ENCODE measurements at regions not wholly inside any gene's neighbourhood (a gene's known extent, or its start where the extent isn't known, plus 50 kb on each side); places are given as distances from the start of the nearest gene placed in this dataset.

GRCh38 chr12:19886639-19887064 lies 447.4 kb downstream of the AEBP2 start:
- Histone ChIP-seq H3K27ac (peak overlapping the region in 2 of 10 donors; percentile 38 to 61), H3K36me3 (no peaks in the 10 kb centered on the region), H3K27me3 (no peaks in the 10 kb centered on the region), H3K9me3 (peaks cover 0 to 7% (median 0%) of the 10 kb centered on the region in 11 donors), H3K4me3 (no peak overlapping the region), H3K4me1 (peaks cover 0 to 49% (median 31%) of the 10 kb centered on the region in 9 donors)
- WGBS, 2 donors: 65 to 68% methylated on average over 5 of the region's 5 CpGs
- TF ChIP-seq CTCF (IDR thresholded peaks at IDR 0.05): no peak
- ATAC-seq: no peak
- intact Hi-C loops (cut with DNase I): loop anchor here in 1 of 10 donors (10.0 kb wide), 1 partner anchor 132 kb away; no protein-coding TSS in a partner anchor
- no peak for DNase-seq

- Histone ChIP-seq H3K27ac (no peak overlapping the region), H3K9me3 (no peaks in the 10 kb centered on the region), H3K36me3 (no peaks in the 10 kb centered on the region), H3K27me3 (no peaks in the 10 kb centered on the region), H3K4me1 (peaks cover 0 to 30% (median 8%) of the 10 kb centered on the region in 9 donors), H3K4me3 (no peak overlapping the region)
- intact Hi-C loops (cut with DNase I): loop anchor here in 7 of 10 donors (5.0 to 10.0 kb wide), 7 partner anchors 38 to 135 kb away; no protein-coding TSS in a partner anchor
- ATAC-seq (no peak), DNase-seq (no peak)
- no peak for TF ChIP-seq CTCF (IDR thresholded peaks at IDR 0.05)
These were observed 450.7 kb downstream of the AEBP2 start for GRCh38 chr12:19890024-19890423.

- Histone ChIP-seq H3K27me3 (no peaks in the 10 kb centered on the region), H3K4me1 (peaks cover 0 to 24% (median 10%) of the 10 kb centered on the region in 9 donors), H3K27ac (no peak overlapping the region), H3K9me3 (no peaks in the 10 kb centered on the region), H3K4me3 (no peak overlapping the region), H3K36me3 (no peaks in the 10 kb centered on the region)
- TF ChIP-seq CTCF (IDR thresholded peaks at IDR 0.05): no peak
- DNase-seq (no peak), ATAC-seq (no peak)
- intact Hi-C loops (cut with DNase I): loop anchor here in 7 of 10 donors (5.0 to 10.0 kb wide), 7 partner anchors 40 to 137 kb away; no protein-coding TSS in a partner anchor
- 64% methylated on average over 4 of the region's 4 CpGs for WGBS, 2 donors
These were observed 452.8 kb downstream of the AEBP2 start for GRCh38 chr12:19891936-19892591.

- intact Hi-C loops (cut with DNase I): loop anchor here in 7 of 10 donors (5.0 to 10.0 kb wide), 7 partner anchors 41 to 139 kb away; no protein-coding TSS in a partner anchor
- H3K36me3 ChIP-seq: no peaks in the 10 kb centered on the region
- no peak overlapping the region for H3K4me3 ChIP-seq
- DNase-seq (no peak), ATAC-seq (peak in 5 of 8 donors; percentile 61 to 83 (median 63))
- H3K9me3 ChIP-seq: no peaks in the 10 kb centered on the region
- peaks cover 0 to 27% (median 13%) of the 10 kb centered on the region in 9 donors for H3K4me1 ChIP-seq
- no peaks in the 10 kb centered on the region for H3K27me3 ChIP-seq
- TF ChIP-seq CTCF (IDR thresholded peaks at IDR 0.05): peak in 7 of 9 donors; percentile 9 to 54 (median 32)
- H3K27ac ChIP-seq: no peak overlapping the region
- 93 to 94% methylated on average over 1 of the region's 1 CpG for WGBS, 2 donors
These were observed 454.2 kb downstream of the AEBP2 start for GRCh38 chr12:19893514-19893913.

Measured in heart right ventricle (tissue), 16 donors.